Hepatocyte (in vitro differentiated cells): ENCODE measurements at regions not wholly inside any gene's neighbourhood (a gene's known extent, or its start where the extent isn't known, plus 50 kb on each side); places are given as distances from the start of the nearest gene placed in this dataset.

Source experiments
- CTCF ChIP-seq: fragments of 200-600 bp; sonication (generic); IDR thresholded peaks from 2 replicates; pipeline ENCODE4 v1.5.1; 2016; ENCODE audit warnings: antibody characterized with exemption, mild to moderate bottlenecking; ENCODE audit not compliant: poor library complexity
- EZH2 ChIP-seq: fragments of 200-600 bp; sonication (generic); IDR thresholded peaks from 2 replicates; pipeline ENCODE4 v1.6.1; 2016; ENCODE audit warnings: antibody characterized with exemption, mild to moderate bottlenecking, borderline replicate concordance
- EZH2phosphoT487 ChIP-seq: fragments of 200-600 bp; sonication (generic); IDR thresholded peaks from one replicate; pipeline ENCODE4 v1.6.1; 2018; ENCODE audit warnings: antibody characterized with exemption, mild to moderate bottlenecking, low read depth, moderate library complexity; ENCODE audit not compliant: unreplicated experiment, severe bottlenecking

- TF ChIP-seq CTCF (peak; percentile 34), EZH2phosphoT487 (no peak), EZH2 (no peak)
Observed at GRCh38 chr5:54742417-54742891, 224.9 kb downstream of the SNX18 start.
